ENCODE measurements at regions not wholly inside any gene's neighbourhood (a gene's known extent, or its start where the extent isn't known, plus 50 kb on each side); places are given as distances from the start of the nearest gene placed in this dataset.

DNA sequence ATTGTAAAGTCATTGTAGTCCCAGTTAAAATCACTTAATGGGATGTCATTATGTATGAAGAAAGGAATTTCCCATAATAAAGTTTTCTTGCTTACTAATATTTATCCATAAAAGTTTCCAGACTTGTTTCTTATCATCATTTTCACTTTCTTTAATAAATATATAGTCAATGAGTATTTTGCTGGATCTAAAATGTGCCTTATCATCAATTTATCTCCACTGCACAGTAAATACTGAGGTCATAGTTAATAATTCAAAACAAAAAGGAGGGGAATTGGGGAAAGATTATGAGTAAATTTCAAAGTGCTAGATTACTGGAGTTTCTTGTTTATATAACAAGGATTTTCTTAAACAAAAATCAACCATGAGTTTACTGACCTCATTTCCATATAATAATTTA lies 279.5 kb upstream of the DKK2 start:
- FAIRE-seq, result no peak

DNA sequence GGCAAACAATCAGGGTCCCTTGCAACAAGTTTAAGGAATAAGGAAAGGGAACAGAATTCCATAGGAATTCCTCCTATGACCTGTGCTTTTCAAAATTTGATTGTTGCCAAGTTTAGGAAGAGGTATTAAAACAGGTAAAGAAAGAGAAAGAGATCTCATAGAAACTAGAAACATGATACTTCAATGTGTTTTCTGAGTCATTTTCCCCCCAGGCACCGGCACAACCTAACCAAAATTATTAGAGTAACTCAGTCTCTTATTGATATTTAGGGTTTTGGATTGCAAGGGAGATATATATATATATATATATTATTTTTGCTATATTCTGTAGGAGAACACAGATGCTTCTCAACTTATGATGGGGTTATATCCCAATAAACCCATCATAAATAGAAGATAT lies 278.0 kb upstream of the DKK2 start:
- FAIRE-seq, result no peak

DNA sequence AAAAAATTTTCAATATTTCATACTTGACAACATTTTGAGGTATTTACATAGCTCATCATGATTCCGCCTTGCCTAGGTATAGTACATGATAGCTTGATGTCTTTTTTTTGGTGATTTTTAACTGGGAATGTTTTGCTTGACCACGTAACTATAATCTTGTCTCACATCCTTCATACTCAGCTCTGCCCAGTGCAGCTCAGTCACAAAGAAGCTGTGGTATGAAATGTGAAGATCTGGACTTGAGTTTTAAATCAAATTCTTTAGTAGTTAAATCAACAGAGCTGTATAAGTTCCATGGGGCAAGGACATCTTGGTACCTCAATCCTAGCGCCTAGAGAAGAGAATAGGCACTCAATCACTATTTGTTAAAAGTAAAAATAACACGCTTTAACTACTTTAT lies 276.3 kb upstream of the DKK2 start:
- no peak for FAIRE-seq

DNA sequence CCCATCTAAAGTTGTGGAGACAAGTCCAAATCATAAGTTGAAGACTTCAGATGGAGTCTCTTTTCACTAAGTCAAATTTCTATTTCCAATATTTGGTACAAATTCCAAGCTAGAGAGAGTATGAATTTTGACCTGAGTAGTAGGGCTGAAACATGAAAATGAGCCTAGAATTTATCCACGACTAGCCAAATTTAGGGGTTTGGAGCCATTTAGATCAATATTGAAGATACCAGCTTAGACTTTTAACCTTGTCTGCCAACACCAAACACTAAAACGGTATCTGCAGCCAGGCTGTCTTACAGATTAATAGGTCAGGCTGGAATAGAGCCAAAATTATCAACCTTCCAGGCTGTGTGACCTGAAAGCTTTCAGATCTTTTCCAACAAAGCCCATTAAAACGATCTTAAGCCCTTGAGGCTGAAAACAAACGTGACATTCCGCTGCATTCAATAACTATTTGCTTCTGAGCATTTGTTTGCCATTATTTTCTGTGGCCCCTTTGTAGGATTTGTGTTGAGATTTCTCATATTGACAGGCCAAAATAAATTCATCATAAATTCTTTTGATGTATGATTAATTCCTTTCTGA lies 268.7 kb upstream of the DKK2 start:
- no peak for FAIRE-seq

DNA sequence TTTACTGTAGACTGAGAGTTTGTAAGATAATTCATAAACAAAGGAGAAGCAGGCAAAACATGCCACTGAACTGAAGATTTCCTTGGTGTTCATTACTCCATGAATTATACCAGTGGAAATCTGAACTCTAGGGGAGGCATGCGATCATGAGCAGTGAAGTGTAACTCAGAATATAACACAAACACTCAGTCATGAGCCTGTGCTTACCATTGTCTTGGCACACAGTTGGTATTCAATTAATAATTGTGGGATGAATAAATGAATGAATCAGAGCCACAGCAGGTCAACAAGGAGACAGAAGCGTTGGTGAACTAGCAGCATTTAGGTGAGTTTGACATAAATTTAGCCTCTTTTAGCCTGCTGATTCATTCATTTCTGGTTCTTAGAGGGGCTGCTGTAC lies 263.5 kb upstream of the DKK2 start:
- FAIRE-seq, result no peak

DNA sequence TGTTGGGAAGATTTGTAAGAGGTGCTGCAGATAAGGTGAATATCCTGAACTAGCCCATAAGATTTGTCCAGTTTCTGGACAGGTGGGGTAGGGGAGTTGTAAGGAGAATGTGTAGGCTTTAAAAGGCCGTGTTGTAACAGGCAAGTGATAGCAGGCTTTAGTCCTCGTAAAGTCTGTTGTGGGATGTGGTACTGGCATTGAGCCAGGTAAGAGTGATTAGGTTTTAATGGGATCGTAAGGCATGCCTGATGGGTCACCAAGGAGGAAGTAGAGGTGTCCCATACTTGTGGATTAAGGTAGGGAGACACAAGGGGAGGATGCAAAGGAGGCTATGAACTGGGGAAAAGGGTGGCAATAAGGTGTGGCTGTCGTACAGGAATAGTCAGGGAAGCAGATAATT lies 256.9 kb upstream of the DKK2 start:
- no peak for FAIRE-seq

DNA sequence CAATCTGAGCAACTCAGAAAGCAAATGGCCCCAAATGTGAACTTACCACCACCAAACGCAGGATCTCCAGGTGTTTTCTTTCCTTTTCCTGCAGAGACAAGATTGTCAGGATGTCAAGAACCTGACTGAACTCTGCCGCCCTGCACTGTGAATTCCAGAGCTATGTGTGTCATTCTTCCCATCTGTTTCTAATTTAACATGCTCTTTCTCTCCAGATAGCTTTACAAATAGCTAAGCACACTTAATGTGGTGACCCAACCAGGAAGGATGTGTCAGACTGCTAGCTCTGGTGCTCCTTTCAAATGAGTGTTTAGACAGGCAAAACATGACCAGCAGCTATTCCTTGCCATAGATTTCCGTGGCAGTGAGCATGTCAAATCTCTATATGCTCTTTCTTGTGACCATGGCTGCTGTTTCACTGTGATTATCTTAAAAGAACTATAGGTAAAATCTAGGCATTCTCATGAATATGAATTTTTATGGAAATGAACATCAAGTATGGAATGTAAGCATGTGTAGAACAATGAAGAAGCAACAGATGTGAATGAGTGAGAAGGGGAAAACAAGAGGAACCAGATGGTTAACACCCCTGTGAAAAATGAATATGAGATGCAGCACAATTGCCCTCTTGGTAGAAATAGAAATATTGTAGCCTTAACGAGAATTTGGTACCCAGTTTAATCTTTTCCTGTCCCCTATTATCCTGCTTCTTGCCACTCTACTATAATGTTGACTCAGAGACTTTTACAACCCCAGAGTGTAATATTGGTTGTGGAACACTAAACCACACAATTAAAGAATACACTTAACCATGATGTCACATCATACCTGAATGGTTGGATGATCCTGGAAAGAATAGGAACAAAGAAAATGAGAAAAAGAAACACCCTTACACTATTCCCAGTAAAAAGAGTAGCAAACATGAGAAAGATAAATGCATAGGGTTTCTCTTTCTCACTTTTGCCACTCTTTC lies 247.8 kb upstream of the DKK2 start:
- no peak for FAIRE-seq

DNA sequence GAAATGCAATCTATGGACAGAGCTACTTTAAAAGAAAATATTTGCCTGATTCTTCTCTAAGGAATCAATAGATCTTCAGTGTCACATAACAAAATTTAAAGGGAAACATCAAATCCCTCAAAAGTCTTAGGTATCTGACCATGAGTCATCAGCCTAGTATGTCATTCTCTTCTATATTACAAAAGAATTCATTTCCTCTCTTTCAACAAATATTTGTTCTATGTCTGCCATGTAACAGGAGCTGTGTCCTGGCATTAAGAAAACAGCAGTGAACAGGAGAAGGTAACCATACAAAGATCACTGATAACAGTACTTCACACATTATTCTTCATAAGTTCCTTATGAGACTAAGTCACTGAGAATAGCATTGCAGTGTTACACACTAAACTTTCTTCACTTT lies 243.6 kb upstream of the DKK2 start:
- FAIRE-seq, result no peak

DNA sequence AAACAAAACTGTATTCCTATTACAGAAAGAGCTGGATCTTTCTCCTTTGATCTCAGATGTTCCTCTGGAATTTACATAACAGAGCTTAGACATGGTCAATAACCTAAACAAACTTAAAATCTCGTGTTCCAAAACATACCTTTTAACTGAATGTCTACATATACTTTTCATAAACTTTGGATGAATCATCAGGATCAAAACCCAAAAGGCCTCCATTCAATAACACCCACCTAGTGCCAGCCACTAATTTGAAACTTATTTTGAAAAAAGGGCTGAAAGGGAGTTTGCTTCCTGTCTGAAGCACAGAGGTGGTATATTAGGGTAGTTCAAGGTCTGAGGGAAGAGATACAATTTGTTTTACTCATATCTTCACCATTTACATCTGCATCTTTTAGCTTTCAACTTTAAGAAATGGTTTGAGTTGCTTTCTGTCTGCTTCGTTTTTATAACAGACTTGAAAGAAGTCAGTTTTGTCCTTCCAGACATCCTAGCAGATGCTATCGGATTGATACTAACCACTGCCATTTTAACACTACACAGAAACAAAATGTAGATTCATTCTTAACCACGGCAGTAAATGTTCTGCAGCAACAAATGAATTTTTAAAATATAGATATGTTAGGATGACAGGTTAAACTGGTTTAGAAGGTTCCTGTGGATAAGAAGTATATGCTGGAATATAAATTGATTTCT lies 242.8 kb upstream of the DKK2 start:
- FAIRE-seq, result no peak

DNA sequence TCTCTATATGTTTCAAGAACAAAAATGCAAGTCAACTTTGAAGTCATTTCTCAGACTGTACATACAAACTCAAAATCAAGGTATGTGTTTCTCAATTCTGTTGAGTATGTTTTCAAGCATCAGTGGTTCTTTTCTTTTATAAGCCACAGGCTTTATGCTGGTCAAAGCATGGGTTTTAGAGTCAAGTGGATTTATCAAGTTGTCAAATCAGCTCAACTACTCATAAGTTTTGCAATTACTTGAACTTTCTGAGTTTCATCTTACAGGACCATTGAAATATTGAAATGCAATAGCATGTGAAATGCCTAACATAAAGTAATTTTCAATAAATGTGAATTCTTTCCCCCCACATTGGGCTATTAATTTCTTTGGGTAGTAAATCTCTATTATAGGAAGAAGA lies 239.9 kb upstream of the DKK2 start:
- no peak for FAIRE-seq

DNA sequence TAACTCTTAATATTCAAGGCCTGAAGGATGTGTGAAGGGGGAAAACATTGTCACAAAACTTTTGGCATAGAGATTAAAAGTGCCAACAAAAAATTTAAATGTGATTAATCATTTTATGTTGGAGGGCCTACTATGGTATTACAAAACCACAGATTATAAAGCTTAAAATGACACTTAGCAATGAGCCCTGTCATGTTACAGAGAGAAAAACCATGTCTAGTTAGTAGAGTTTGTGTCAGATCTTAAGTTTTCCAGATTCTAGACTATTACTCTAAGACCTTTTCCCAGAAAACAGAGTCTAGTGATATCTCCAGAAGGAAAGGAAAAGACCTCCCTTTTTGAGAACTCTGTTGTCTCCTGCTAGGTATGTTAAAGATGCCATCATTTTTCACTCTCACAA lies 239.1 kb upstream of the DKK2 start:
- FAIRE-seq, result no peak

DNA sequence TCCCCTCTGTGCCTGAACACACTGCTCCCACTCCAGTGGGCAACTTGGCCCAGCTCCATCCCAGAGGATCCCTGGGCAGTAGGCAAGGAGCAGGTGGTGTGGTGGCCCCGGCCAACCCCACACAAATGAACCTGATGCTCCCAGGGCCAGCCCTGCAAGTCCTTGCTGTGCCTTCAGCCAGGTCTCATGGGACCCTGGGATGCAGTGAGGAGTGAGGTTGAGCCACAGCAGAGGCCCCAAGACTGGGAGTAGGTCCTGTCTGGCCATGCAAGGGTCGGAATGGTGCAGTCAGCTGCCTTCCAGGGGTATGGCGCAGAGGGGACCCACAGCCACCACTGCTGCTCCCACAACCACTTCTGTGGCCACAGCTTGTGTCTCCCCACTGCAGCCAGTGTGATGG lies 234.5 kb upstream of the DKK2 start:
- no peak for FAIRE-seq

DNA sequence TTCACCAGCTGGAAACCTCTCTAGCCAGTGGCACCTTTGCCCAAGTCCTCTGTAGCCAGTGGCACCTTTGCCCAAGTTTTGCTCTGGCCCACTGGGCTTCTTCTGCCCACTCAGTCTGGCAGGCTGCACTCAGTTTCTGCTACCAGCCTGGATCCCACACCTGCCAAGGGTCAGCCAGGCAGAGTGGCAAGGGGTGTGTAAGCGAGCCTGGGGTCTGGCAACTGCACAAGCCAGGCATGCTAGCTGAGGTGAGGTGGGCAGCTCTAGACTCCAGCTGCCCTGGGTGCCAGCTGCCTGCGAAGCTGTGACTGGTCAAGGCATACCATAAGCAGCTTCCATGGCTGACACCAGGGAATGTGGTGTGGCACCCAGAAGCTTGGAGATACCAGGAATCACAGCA lies 233.1 kb upstream of the DKK2 start:
- FAIRE-seq, result no peak

DNA sequence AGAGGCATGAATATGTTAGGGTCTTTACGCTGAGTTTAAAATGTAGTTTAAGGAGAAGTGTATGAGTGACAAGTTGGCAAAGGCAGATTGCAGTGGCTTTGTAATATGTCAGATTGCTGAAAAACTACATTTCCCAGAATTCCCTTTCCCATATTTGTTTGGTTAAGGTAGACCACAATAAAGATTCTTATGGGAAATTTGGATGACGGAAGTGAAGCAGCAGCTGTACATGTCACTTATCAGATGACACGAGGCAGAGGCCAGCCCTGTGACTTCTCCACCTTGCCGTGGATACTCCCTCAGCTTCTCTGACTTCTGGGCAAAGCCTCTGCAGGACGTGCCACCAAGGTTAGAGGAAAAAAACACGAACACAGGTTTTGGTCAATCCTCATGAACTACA lies 229.7 kb upstream of the DKK2 start:
- FAIRE-seq, result no peak

DNA sequence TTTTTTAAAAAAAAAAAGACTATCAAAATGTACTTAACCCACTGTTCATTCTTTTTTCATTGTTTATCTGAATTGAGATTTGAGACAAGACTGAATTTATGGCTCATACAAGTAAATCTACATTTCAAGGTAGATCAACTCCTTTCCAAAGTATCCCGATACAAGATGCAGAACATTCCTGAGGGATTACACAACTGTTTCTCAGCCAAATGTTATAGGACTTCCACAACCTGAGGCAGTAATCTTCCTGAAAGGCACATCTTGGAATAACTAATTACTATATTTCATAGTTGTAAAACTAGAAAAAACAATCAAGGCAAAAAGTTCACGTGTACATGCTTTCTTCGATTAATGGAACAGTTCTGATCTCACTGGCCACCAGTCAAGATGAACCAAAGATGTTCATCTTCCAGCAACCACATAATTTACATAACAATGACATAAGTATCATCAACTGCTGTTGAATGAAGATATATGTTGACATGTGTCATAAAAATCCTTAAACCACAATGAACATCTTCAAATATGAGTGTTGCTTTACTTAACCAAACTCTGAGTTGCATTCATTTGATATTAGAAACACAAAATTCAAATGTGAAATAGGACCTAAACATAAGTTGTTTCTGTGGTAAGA lies 225.2 kb upstream of the DKK2 start:
- FAIRE-seq, result no peak

DNA sequence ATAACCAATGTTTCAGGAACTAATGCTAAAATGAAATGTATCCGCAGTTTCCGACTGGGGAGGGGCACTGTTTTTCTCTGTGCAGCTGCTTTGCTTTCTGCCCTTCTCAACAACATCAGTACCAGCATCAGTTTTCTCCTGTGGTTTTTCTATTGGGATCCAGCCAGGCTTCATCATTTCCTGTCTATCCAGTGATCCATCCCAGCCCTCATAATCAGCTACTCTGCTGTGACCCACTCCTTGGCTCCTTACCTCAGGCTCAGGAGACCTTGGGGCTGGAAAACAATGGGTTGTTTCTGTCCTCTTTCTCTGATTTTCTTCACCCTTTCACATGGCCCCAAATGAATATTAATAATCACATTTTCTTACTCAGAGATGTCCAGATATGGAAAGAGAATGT lies 222.2 kb upstream of the DKK2 start:
- no peak for FAIRE-seq

DNA sequence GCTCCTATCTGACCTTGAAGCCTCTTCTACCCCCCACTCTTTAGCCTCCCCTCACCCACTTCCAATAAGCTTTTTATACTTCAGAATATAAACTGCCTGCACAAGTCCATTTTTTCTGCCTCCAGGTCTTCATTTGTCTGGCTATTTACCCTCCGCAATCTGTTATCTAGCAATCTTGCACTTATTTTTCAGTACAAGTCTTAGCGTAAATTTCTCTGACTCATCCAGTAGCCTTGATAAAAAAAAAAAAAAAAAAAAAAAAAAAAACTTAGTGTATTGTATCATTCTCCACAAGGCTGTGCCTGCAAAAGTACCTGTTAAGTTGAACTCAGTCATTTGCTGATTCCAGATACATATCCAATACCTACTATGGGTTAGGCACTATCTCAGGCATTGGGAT lies 219.5 kb upstream of the DKK2 start:
- no peak for FAIRE-seq

DNA sequence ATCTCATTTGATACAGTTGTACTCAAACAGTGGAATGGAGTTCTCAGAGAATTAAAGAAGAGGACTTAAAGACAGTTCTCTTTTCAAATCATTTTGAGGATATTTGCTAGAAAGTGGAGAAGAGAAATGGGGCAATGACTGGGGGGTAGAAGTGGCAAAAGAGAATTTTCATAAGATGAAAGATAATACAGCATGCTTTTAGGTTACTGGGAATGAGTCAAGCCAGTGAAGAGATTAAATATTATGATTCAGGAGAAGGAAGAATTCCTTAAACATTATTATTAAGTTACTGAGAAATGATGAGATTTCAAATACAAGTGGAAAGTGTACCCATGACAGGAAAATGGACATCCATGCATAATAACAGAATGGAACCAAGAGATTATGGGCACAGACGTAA lies 219.0 kb upstream of the DKK2 start:
- no peak for FAIRE-seq

DNA sequence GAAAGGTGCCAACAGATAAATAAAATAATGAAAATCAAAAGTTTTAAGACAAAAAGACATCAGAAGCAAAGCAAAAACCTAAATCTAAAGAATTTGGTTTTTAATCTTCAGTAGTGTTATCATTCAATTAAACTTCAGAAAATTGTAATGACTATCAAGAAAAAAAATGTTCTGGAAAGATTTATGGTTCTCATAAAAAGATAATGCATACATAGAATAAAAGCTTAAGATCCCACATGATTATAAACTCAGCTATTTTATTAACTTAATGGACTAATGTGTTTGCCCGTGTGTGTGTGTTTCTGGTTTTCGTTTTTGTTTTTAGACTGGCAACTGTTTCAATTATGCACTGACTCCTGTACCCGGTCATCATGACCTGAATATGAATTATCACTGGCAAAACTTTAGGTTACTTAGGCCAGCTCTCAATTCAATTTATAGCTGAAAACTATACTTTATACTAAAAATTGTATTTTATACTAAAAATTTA lies 217.5 kb upstream of the DKK2 start:
- no peak for FAIRE-seq

DNA sequence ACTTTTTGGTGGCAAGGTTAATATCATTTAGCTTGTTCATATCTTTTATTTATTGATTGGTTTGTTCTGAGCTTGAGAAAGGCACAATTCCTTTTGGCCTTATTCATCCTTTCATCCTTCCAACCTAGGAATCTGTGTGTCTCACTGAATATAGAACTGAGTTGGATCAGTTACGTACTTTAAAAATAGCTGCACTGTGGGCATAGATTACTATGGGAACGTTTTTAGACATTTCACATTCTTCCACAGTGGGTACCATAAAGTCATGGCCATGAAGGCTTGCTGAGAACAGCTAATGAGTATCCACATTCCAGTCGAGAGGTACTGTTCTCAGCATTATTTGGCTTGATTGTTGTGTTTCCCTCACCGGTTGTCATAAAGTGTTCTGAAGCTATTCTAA lies 217.0 kb upstream of the DKK2 start:
- no peak for FAIRE-seq

DNA sequence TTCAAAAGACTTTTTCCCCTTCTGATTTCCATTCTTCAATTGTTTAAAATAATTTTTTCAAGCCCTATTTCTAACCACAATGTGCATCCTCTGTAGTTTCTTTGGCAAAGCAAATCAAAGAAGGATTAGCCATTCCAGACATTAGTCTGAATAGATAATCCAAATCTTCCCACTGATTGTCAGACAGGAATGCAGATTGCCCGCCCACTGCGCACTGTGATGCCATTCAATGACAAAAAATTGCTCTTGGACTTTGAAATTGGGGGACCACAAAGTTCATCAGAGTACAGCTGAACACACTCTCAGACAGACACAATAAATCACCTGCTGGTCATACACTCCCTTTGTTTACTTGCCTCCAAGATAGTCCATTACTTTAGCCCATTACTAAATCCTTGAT lies 216.5 kb upstream of the DKK2 start:
- no peak for FAIRE-seq

DNA sequence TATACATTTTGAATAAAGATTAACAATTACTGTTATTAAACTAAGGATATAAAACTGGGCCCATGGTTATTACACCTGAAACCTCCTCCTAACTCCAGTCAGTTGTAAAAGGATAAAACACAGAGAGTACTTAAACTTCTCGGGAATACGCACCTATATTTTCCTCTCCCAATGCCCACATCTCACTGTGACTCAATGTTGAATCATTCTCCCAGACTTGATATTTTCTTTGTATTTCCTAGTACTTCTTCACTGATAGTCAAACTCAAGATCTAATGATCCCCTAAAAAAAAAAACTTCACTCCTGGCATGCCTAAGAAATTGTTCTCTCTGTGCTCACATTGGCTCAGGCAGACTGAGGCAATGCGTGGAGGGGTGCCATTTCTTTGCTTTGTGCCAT lies 212.5 kb upstream of the DKK2 start:
- FAIRE-seq, result no peak

DNA sequence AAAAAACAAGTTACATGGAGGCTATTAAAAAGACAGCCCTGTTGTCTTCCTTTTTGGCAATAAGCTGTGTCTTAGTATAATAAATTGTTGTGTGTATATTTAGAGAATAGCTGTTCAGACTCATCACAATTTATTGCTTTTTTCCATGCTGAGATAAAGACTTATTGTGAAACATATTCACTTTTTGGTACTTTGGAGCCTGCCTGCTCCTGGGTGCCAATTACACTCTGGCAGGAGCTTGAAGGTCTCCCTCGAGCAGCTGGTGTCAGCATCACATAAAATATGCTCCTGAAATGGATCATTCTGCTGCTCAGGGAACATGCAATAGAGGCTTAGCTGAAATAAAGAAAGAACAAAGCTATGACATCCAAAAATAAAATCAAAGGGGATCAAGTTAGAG lies 211.6 kb upstream of the DKK2 start:
- FAIRE-seq, result no peak

Data from colon (tissue), 2 donors.